ENCODE measurements at regions not wholly inside any gene's neighbourhood (a gene's known extent, or its start where the extent isn't known, plus 50 kb on each side); places are given as distances from the start of the nearest gene placed in this dataset.

- no peak for DNase-seq (ENCODE audit: low read depth)
Observed at GRCh38 chr12:14254781-14255180, 110.7 kb upstream of the ATF7IP start.

- no peak for DNase-seq (ENCODE audit: low read depth)
Observed at GRCh38 chr12:14256121-14256520, 109.4 kb upstream of the ATF7IP start.

GRCh38 chr12:14256555-14257169 is 108.8 kb upstream of the ATF7IP start:
- peak; percentile 21 for DNase-seq (ENCODE audit: low read depth)

- DNase-seq (ENCODE audit: low read depth), result no peak
Observed at GRCh38 chr12:14257303-14257733, 108.2 kb upstream of the ATF7IP start.

- peak; percentile 50 for DNase-seq (ENCODE audit: low read depth)
Observed at GRCh38 chr12:14257734-14258574, 107.5 kb upstream of the ATF7IP start.

- no peak for DNase-seq (ENCODE audit: low read depth)
Observed at GRCh38 chr12:14258575-14258940, 106.9 kb upstream of the ATF7IP start.

GRCh38 chr12:14259481-14260010 is 105.9 kb upstream of the ATF7IP start:
- no peak for DNase-seq (ENCODE audit: low read depth)

- no peak for DNase-seq (ENCODE audit: low read depth)
Observed at GRCh38 chr12:14260011-14260993, 105.2 kb upstream of the ATF7IP start.

- no peak for DNase-seq (ENCODE audit: low read depth)
Observed at GRCh38 chr12:14261096-14261495, 104.4 kb upstream of the ATF7IP start.

- DNase-seq (ENCODE audit: low read depth), result no peak
Observed at GRCh38 chr12:14261861-14262260, 103.6 kb upstream of the ATF7IP start.

- DNase-seq (ENCODE audit: low read depth), result no peak
Observed at GRCh38 chr12:14262771-14263511, 102.5 kb upstream of the ATF7IP start.

GRCh38 chr12:14263742-14264141 is 101.7 kb upstream of the ATF7IP start:
- DNase-seq (ENCODE audit: low read depth), result no peak

- DNase-seq (ENCODE audit: low read depth), result no peak
Observed at GRCh38 chr12:14264316-14264715, 101.2 kb upstream of the ATF7IP start.

- DNase-seq (ENCODE audit: low read depth), result no peak
Observed at GRCh38 chr12:14264778-14265177, 100.7 kb upstream of the ATF7IP start.

- DNase-seq (ENCODE audit: low read depth), result no peak
Observed at GRCh38 chr12:14268120-14268515, 97.4 kb upstream of the ATF7IP start.

- no peak for DNase-seq (ENCODE audit: low read depth)
Observed at GRCh38 chr12:14270392-14270791, 95.1 kb upstream of the ATF7IP start.

- DNase-seq (ENCODE audit: low read depth), result no peak
Observed at GRCh38 chr12:14272956-14273912, 92.2 kb upstream of the ATF7IP start.

GRCh38 chr12:14273913-14274311 is 91.6 kb upstream of the ATF7IP start:
- no peak for DNase-seq (ENCODE audit: low read depth)

- DNase-seq (ENCODE audit: low read depth), result no peak
Observed at GRCh38 chr12:14275111-14275510, 90.4 kb upstream of the ATF7IP start.

- no peak for DNase-seq (ENCODE audit: low read depth)
Observed at GRCh38 chr12:14275886-14276285, 89.6 kb upstream of the ATF7IP start.

Data from stimulated activated CD8-positive, alpha-beta memory T cell treated with anti-CD3 and anti-CD28 coated beads, Interleukin-15, amount 100 ng/mL, for 24 hours (primary cell).